ENCODE measurements at regions not wholly inside any gene's neighbourhood (a gene's known extent, or its start where the extent isn't known, plus 50 kb on each side); places are given as distances from the start of the nearest gene placed in this dataset.

DNA sequence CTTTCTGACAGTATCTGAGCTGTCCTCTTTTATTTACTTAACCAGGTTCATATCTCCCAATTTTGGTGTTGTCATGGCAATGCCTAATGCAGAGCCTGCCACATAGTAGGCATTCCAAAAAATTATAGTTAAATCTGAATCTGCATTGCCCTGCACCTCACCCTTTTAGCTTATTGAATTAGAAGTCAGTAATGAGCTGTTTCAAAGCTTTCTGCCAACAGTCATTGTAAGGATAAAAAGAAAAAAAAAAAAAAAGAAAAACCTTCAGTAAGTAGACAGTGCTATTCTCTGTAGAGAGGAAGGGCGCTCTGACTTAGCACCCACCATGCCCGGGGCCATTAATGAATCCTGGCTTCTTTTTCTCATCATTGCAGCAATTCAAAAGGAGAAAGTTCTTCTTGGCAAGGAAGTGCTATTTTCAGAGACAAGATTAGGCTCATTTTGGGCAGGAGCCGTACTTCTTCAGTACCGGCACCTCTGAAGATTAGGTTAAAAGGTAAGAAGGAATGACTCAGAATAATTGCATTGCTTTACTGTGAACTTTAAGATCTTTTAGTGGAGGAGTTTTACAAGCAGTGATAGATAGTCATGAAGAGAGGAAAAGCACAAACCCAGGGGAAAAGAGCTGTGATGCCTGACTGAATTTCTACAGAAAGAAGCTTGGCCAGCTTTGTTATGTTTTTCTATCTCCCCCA lies 2041.2 kb upstream of the PIK3C3 start:
- no peaks in the 10 kb centered on the region for H3K27me3 Mint-ChIP-seq (ENCODE audit: low read depth in 2 of 2)
- H3K4me1 Mint-ChIP-seq, result no peaks in the 10 kb centered on the region
- no peak overlapping the region for H3K27ac ChIP-seq (ENCODE audit: low read length)
- ATAC-seq (no peak), DNase-seq (no peak)
- H3K4me3 ChIP-seq (ENCODE audit: low read length), result no peak overlapping the region
- H3K27ac Mint-ChIP-seq, result no peak overlapping the region
- TF ChIP-seq, protein P1, sequence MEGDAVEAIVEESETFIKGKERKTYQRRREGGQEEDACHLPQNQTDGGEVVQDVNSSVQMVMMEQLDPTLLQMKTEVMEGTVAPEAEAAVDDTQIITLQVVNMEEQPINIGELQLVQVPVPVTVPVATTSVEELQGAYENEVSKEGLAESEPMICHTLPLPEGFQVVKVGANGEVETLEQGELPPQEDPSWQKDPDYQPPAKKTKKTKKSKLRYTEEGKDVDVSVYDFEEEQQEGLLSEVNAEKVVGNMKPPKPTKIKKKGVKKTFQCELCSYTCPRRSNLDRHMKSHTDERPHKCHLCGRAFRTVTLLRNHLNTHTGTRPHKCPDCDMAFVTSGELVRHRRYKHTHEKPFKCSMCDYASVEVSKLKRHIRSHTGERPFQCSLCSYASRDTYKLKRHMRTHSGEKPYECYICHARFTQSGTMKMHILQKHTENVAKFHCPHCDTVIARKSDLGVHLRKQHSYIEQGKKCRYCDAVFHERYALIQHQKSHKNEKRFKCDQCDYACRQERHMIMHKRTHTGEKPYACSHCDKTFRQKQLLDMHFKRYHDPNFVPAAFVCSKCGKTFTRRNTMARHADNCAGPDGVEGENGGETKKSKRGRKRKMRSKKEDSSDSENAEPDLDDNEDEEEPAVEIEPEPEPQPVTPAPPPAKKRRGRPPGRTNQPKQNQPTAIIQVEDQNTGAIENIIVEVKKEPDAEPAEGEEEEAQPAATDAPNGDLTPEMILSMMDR (IDR thresholded peaks at IDR 0.05), result no peak
- no peak overlapping the region for H3K4me3 Mint-ChIP-seq
- 87% methylated on average over 4 of the region's 4 CpGs for WGBS (ENCODE audit: insufficient coverage)
- peaks cover 22 to 36% of the 10 kb centered on the region in 2 donors for H3K9me3 Mint-ChIP-seq
- intact Hi-C loops (cut with micrococcal nuclease), result no loop called here
- H3K27me3 ChIP-seq (ENCODE audit: control insufficient read depth, insufficient read depth, low read length), result no peaks in the 10 kb centered on the region
- no peaks in the 10 kb centered on the region for H3K4me1 ChIP-seq (ENCODE audit: control insufficient read depth, insufficient read depth, low read length)
- H3K36me3 Mint-ChIP-seq, result peaks cover 14% of the 10 kb centered on the region
- H3K9me3 ChIP-seq (ENCODE audit: control insufficient read depth, insufficient read depth, low read length), result peaks cover 2% of the 10 kb centered on the region
- no peaks in the 10 kb centered on the region for H3K36me3 ChIP-seq (ENCODE audit: control insufficient read depth, insufficient read depth, low read length)

DNA sequence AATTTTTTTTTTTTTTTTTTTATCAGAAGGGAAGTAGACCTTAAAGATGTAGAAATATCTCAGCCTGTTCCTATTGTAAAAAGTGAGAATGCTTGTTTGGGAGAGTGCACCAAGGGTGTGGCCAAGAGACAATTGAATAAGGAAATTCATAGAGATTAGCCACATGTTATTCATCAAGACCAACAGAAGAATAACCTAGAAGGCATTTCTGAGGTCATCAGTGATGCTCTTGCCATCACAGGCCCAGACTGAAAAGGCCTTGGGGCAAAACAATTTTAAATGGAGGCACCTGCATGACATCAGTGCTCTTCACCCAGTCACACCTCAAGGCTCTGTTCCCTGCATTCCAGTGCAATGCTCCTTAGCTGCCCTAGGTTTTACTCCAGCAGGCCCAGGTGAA lies 2043.3 kb upstream of the PIK3C3 start:
- H3K4me3 Mint-ChIP-seq, result no peak overlapping the region
- H3K27me3 Mint-ChIP-seq (ENCODE audit: low read depth in 2 of 2), result no peaks in the 10 kb centered on the region
- H3K9me3 Mint-ChIP-seq, result peaks cover 19 to 41% of the 10 kb centered on the region in 2 donors
- H3K4me1 Mint-ChIP-seq, result no peaks in the 10 kb centered on the region
- peaks cover 2% of the 10 kb centered on the region for H3K9me3 ChIP-seq (ENCODE audit: control insufficient read depth, insufficient read depth, low read length)
- no peaks in the 10 kb centered on the region for H3K4me1 ChIP-seq (ENCODE audit: control insufficient read depth, insufficient read depth, low read length)
- H3K4me3 ChIP-seq (ENCODE audit: low read length), result no peak overlapping the region
- no peaks in the 10 kb centered on the region for H3K27me3 ChIP-seq (ENCODE audit: control insufficient read depth, insufficient read depth, low read length)
- H3K27ac Mint-ChIP-seq, result no peak overlapping the region
- intact Hi-C loops (cut with micrococcal nuclease), result no loop called here
- TF ChIP-seq, protein P1 (IDR thresholded peaks at IDR 0.05), result no peak
- H3K27ac ChIP-seq (ENCODE audit: low read length), result no peak overlapping the region
- H3K36me3 Mint-ChIP-seq, result peaks cover 14% of the 10 kb centered on the region
- no peaks in the 10 kb centered on the region for H3K36me3 ChIP-seq (ENCODE audit: control insufficient read depth, insufficient read depth, low read length)
- no peak for ATAC-seq
- no peak for DNase-seq

DNA sequence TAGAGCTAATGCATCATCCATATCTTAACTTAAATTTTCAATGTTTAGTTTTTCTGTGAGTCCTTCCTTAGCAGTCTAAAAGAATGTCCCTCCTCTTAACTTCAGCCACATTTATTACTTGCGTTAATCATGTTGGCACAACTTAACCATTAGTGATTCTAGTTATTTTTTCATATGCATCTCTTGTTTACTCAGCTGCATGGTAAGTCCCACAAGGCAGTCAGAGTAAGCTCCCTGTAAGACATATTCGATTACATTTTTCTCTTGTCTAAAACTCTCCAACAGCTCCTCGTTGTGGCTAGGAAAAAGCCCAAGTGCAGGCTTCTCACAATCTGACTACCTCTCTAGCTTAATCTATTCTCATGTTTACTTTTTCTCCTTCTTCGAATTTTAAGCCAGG lies 2045.3 kb upstream of the PIK3C3 start:
- H3K4me1 Mint-ChIP-seq, result no peaks in the 10 kb centered on the region
- peaks cover 12 to 30% of the 10 kb centered on the region in 2 donors for H3K9me3 Mint-ChIP-seq
- ATAC-seq (no peak), DNase-seq (no peak)
- WGBS (ENCODE audit: insufficient coverage), result 69% methylated on average over 4 of the region's 4 CpGs
- no peak overlapping the region for H3K4me3 ChIP-seq (ENCODE audit: low read length)
- no peaks in the 10 kb centered on the region for H3K36me3 ChIP-seq (ENCODE audit: control insufficient read depth, insufficient read depth, low read length)
- intact Hi-C loops (cut with micrococcal nuclease), result no loop called here
- no peak overlapping the region for H3K4me3 Mint-ChIP-seq
- H3K36me3 Mint-ChIP-seq, result peaks cover 9% of the 10 kb centered on the region
- TF ChIP-seq, protein P1 (IDR thresholded peaks at IDR 0.05), result no peak
- no peaks in the 10 kb centered on the region for H3K27me3 ChIP-seq (ENCODE audit: control insufficient read depth, insufficient read depth, low read length)
- H3K27ac ChIP-seq (ENCODE audit: low read length), result no peak overlapping the region
- no peaks in the 10 kb centered on the region for H3K27me3 Mint-ChIP-seq (ENCODE audit: low read depth in 2 of 2)
- H3K4me1 ChIP-seq (ENCODE audit: control insufficient read depth, insufficient read depth, low read length), result no peaks in the 10 kb centered on the region
- H3K9me3 ChIP-seq (ENCODE audit: control insufficient read depth, insufficient read depth, low read length), result peaks cover 5% of the 10 kb centered on the region
- no peak overlapping the region for H3K27ac Mint-ChIP-seq

DNA sequence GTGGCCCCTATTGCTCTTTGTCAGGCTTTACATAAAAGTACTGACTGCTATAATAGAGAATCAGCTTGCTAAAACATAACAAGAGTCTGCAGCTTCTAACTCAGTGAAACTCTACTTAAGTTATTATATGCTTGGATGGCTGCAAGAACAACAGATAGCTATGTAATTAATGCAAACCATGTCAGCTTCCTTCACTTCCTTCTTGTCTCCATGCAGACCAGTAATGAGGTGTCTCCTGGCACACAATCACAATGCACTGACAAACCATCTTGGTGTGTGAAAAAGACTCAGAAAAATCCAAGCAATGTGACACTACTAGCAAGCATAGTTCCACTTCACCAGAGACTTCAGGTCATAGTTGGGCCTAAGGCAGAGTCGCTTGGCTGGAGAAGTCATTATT lies 2068.9 kb upstream of the PIK3C3 start:
- no peaks in the 10 kb centered on the region for H3K4me1 ChIP-seq (ENCODE audit: control insufficient read depth, insufficient read depth, low read length)
- H3K36me3 Mint-ChIP-seq, result no peaks in the 10 kb centered on the region
- ATAC-seq (no peak), DNase-seq (no peak)
- no peaks in the 10 kb centered on the region for H3K27me3 ChIP-seq (ENCODE audit: control insufficient read depth, insufficient read depth, low read length)
- H3K27me3 Mint-ChIP-seq (ENCODE audit: low read depth in 2 of 2), result no peaks in the 10 kb centered on the region
- no peaks in the 10 kb centered on the region for H3K4me1 Mint-ChIP-seq
- H3K27ac ChIP-seq (ENCODE audit: low read length), result no peak overlapping the region
- TF ChIP-seq, protein P1 (IDR thresholded peaks at IDR 0.05), result no peak
- H3K27ac Mint-ChIP-seq, result no peak overlapping the region
- H3K36me3 ChIP-seq (ENCODE audit: control insufficient read depth, insufficient read depth, low read length), result no peaks in the 10 kb centered on the region
- H3K9me3 ChIP-seq (ENCODE audit: control insufficient read depth, insufficient read depth, low read length), result no peaks in the 10 kb centered on the region
- WGBS (ENCODE audit: insufficient coverage), result 86% methylated on average over 1 of the region's 1 CpG
- peaks cover 5 to 7% of the 10 kb centered on the region in 2 donors for H3K9me3 Mint-ChIP-seq
- H3K4me3 ChIP-seq (ENCODE audit: low read length), result no peak overlapping the region
- no peak overlapping the region for H3K4me3 Mint-ChIP-seq
- intact Hi-C loops (cut with micrococcal nuclease), result no loop called here
